HL-60/S4 treated with phorbol 12-myristate 13-acetate at 8.2 ng/mL for 4 days and 3 days (cell line): ENCODE measurements at regions not wholly inside any gene's neighbourhood (a gene's known extent, or its start where the extent isn't known, plus 50 kb on each side); places are given as distances from the start of the nearest gene placed in this dataset.
"Not testable (repeated sequence)": the region's sequence is repeated elsewhere in the genome, so short reads cannot be mapped to it uniquely, and the experiment has no call there.

ENCODE experiments used
- in situ Hi-C: fragments of 300-500 bp; cut with MboI; formaldehyde crosslinking; loops from 2 replicates; pipeline ENCODE4 v1.15.0; 2022; ENCODE audit warnings: low sequenced_read_pairs

DNA sequence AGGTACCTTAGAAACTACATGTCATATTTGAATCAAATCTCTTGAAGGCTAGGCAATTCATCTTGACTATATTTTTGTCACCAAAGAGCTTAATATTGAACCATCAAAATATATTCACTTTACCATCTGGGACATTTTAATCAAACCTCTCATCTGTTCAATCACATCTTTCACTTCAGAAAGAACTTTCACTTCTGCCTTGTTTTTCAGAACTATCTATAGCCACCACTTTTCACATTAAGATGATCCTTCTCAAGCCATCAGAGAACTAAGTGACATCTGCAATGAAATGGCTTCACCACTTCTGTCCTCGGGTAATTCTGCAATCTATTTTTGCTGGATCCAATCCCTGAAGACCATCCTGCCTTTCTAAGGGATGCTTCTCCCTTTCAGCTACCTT is 57.8 kb downstream of the OR2B2 start:
- in situ Hi-C loops = loop anchor here (25.0 kb wide), 1 partner anchor 1667 kb away; a partner anchor contains a TSS

DNA sequence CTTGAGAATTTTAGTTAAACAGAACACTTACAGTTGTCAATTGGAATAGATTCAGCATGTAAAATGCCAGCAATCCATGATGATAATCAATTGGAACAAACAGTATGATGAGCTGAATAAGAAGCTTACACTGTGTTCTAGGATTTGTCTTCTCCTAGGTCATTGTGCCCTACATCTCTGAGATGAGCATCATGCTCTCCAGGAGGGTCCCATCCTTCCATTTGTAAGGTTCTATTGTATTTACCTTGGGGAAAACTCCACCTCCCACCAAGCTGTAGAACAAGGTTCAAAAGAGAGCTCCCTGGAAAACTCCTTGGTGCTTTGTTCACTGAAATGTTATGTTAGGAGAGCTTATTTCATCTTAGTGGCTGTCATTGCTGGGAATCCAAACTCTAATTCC is 60.8 kb downstream of the OR2B2 start:
- in situ Hi-C loops = loop anchor here (25.0 kb wide), 1 partner anchor 1664 kb away; a partner anchor contains a TSS

DNA sequence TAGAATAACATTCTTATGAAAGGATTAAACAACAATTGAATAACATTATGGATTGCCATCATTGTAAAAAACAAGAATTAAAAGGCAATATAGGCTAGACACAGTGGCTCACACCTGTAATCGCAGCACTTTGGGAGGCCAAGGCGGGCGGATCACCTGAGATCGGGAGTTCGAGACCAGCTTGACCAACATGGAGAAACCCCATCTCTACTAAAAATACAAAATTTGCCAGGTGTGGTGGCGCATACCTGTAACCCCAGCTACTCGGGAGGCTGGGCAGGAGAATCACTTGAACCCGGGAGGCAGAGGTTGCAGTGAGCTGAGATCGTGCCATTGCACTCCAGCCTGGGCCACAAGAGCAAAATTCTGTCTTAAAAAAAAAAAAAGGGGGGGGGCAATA is 63.2 kb downstream of the OR2B2 start:
- in situ Hi-C loops = not testable (repeated sequence)

DNA sequence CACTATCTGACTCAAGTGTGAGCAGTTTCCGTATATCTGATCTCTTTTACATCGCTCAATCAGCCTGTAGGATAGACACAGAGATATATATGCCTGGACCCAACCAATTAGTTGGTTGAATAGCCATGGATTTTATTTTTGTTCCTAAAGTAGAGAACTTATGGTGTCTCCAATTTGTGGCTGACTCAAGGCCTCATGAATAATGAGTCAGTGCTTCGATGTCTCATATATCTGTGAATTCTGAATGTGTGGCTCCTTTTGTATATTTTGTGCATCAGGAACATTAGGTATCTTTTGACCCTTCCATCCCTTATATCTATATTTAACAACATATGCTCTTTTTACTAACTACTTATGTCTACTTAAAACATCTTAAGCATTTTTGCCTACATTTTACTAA is 64.5 kb downstream of the OR2B2 start:
- in situ Hi-C loops = no loop called here

DNA sequence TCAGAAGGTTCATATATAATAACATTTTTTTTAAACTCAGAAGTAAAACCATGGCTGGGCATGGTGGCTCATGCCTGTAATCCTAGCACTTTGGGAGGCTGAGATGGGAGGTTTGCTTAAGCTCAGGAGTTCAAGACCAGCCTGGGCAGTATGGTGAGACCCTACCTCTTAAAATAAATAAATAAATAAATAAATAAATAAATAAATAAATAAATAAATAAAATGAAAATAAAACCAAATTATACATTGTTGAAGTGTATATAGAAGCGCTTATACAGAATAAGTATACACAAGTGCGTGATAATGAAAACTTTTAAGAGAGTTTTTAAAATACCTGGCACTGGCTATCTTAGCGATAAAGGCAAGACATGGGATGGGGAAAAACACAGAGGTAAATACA is 71.6 kb downstream of the OR2B2 start:
- in situ Hi-C loops = no loop called here

DNA sequence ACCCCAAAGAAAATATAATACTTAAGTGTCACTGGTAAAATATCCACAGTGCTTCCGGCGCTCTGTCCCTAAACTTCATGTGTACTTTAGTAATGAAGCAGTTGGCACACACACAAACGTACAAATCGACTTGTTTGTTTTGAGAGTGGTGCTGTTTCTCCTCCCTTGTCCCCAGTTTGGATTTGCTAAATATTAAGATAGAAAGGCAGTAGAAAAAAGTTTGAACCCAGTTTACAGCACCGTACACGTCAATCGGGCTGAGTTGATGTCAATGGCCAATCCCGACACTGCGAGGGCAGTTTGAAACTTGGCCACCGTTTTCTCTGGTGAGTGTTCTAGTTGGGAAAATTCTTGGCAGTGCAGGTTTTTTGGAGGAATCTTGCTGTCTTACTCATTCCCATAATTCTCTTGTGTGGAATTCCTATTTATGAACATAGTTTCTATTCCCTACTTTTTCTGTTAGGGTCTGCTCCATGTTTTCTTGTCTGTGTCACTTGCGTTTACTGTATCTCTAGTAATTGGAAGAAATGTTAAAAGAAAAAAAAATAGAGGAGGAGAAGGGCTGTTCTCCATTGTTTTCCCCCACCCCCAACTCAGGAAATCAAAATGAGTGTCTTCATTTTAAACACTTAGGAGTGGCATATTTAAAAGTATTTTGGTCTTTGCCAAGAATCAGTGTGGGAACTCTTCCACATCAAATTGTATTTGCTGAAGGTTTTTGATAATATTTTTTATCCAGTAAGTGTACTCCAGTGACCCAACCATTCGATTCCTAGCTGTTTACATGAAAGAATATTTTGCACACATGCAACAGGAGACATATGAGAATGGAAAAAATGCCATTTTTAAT is 72.3 kb downstream of the OR2B2 start:
- in situ Hi-C loops = no loop called here

DNA sequence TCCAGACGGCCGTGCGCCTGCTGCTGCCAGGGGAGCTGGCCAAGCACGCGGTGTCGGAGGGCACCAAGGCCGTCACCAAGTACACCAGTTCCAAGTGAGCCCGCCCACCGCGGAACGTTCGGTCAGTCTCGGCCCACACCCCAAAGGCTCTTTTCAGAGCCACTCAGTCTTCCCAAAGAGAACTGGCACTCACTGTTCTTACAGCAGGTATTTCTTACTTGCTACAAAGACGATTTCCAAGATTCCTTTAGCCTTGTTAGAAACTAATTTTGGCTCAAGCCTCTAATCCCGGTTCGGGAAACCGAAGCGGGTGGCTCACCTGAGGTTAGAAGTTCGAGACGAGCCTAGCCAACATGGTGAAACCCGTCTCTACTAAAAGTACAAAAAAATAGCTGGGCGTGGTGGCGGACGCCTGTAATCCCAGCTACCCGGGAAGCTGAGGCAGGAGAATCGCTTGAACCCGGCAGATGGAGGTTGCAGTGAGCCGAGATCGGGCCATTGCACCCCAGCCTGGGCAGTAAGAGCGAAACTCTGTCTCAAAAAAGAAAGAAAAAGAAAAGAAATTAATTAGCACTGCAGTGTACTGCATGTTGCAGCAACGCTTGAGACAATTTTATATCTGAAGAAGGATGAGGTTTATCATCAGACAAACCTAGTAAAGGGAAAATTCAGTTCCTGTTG is 73.1 kb downstream of the OR2B2 start:
- in situ Hi-C loops = no loop called here

DNA sequence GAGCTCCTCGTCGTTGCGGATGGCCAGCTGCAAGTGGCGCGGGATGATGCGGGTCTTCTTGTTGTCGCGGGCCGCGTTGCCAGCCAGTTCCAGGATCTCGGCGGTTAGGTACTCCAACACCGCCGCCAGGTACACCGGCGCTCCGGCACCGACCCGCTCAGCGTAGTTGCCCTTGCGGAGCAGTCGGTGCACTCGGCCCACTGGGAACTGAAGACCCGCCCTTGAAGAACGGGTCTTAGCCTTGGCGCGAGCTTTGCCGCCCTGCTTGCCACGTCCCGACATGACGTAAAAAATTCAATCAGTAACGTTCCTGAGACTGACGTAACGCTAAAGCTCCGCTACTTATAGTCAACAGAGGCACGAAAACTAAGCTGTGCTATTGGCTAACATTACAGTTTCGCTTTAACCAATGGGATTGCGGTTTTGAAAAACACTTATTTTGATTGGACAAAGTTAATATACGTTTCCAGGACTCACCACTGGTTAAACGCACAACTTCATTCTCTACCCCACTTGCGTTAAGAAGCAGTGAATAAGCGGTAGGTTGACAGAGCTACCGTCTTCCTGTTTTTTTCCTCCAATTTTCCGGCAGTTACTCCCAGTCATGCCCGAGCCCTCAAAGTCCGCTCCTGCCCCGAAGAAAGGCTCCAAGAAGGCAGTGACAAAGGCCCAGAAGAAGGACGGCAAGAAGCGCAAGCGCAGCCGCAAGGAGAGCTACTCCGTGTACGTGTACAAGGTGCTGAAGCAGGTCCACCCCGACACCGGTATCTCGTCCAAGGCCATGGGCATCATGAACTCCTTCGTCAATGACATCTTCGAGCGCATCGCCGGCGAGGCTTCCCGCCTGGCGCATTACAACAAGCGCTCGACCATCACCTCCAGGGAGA is 73.9 kb downstream of the OR2B2 start:
- in situ Hi-C loops = no loop called here

DNA sequence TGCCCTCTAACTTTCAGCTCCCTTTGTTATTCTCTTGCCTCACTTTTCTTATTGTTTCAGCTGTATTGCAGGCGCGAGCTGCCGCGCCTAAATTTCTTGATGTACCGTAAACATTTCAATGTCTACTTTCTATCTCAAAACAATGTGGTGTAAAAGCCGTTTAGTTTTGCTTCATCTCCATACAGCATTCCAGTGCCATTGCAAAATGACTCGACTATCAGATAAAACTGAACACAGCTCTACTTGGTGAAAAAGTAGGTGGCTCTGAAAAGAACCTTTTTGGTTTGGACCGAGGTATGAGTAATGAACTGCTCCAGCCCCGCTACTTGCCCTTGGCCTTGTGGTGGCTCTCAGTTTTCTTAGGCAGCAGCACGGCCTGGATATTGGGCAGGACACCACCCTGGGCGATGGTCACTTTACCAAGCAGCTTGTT is 74.6 kb downstream of the OR2B2 start:
- in situ Hi-C loops = no loop called here

DNA sequence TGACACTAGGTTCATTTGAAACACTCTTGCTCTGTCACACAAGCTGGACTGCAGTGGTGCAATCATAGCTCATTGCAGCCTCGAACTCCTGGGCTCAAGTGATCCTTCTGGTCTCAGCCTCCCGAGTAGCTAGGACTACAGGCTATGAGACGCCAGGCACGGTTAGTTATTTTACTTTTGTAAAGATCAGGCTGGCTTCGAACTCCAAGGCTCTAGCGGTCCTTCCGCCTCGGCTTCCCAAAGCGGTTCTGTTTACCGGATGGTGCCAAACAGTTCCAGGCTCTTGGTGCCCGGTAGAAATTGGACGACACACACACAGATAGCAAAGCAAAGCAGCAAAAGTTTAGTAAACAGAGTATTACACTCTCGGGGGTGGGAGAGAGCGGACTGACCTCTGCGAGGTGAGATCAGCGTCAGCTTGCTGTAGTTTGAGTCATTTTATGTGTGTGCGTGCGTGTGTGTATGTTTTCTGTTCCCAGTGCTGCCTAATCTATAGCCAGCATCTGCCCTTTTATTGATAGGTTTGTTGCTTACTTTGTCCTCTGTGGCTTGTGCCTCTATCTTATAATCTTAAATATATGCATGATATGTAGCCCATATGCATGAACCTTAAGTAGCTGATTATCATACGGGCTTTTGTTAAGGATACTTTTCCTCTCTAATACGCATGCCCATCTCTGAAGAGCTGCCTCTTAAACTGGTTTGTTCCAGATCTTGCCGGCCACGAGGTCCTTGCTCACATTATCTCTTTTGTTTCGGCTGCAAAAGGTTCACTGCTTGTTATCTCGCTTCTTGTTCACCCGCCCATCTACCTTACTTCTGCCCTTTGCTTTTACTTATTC is 75.2 kb downstream of the OR2B2 start:
- in situ Hi-C loops = no loop called here

DNA sequence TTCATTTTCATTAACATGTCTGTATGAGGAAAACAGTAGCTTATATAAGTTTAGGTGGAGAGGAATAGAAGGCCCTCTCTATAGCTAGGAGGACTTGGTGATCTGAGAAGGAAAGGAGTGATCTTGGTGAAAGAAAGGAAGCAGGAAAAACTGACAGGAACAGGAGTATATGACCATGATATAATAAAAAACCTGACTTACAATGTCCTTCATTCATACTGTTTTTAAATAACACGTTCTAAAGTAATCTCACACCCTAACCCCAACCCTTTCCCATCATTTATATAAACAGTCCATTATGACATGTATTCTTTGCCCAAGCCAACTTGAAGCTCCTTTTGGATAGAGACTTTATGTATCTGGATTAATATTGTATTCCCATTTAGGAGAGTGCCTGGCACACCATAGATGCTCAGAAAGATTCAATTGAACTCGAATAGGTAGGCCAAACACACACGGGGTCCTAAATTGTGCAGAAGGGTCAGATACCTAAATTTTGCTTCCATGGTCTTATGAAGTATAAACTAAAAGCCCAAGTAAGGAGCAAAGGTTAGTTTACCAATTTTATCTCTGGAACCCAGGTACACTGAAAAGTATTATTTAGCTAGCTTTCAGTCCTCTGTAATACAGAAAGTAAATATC is 75.9 kb downstream of the OR2B2 start:
- in situ Hi-C loops = no loop called here

DNA sequence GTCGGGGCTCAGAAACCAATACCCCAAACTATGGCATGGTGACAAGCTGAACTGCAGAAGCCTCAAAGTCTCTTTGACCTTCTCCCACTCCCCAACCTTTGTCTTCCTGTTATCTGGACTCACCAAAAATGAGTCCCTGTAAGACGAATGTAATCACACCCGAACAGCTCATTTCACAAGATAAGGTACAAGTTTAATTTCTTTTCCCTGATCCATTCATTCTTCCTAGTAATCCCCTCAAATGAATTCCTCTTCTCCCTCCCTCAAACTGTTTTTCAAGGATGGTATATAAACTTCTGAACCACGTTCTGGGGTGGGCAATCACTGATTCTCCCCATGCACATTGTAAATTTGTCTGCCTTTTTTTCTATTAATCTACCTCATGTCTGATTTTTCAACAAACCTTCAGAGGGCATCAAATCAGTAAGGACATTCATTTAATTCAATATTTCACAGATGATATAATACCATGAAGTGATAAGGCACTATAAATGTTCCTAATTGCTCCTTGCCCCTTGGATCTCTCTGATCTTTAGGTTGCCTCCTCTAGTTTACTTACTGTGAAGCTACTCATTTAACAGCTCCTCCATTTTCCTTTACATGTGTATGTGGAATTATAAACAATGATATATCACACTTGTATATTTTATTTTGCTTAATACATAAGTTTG is 77.2 kb downstream of the OR2B2 start:
- in situ Hi-C loops = loop anchor here (5.0 kb wide), 1 partner anchor 57 kb away; a partner anchor contains a TSS

DNA sequence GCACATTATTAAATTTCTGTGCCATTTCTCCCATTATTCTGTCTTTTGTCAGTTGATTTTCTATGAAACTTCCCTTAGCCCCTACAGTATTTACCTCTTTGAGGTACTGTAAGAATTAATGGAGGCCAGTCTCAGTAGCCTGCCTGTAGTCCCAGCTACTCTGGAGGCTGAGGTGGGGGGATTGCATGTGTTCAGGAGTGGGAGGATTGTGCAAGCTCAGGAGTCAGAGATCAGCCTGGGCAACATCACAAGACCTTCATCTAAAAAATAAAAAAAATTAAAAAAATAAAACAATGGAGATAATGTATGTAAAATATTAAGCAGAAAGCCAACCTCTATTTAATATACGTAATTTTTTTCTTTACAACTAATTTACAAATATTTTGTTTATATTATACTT is 77.8 kb downstream of the OR2B2 start:
- in situ Hi-C loops = loop anchor here (5.0 kb wide), 1 partner anchor 58 kb away; a partner anchor contains a TSS

DNA sequence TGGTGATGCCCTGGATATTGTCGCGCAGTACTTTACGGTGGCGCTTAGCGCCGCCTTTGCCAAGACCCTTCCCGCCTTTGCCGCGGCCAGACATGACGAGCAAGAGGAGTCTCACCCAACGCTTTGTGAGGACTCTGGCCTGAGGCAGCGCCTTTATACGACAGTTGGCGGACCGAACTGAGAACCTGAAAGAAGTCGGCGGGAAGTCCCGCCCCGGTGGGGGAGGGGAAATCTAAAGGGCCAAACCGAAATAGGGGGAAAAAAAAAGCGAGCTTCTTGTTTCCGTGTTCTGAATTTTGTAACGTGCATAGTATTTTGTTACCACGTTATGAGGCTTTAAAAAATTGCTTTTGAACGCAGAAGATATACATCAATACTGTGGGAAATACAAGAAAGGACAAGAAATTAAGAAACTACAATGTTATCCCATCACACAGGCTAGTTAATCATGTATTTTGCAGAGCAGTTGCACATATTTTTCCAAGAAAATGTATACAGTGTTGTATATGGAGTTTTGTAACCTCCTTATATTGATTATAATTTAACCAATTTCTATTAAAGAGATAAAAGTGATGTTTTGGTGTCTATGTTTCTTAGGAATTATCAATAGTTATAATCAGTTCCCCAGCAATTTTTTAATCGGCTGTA is 80.6 kb downstream of the OR2B2 start:
- in situ Hi-C loops = loop anchor here (5.0 kb wide), 1 partner anchor 61 kb away; a partner anchor contains a TSS

DNA sequence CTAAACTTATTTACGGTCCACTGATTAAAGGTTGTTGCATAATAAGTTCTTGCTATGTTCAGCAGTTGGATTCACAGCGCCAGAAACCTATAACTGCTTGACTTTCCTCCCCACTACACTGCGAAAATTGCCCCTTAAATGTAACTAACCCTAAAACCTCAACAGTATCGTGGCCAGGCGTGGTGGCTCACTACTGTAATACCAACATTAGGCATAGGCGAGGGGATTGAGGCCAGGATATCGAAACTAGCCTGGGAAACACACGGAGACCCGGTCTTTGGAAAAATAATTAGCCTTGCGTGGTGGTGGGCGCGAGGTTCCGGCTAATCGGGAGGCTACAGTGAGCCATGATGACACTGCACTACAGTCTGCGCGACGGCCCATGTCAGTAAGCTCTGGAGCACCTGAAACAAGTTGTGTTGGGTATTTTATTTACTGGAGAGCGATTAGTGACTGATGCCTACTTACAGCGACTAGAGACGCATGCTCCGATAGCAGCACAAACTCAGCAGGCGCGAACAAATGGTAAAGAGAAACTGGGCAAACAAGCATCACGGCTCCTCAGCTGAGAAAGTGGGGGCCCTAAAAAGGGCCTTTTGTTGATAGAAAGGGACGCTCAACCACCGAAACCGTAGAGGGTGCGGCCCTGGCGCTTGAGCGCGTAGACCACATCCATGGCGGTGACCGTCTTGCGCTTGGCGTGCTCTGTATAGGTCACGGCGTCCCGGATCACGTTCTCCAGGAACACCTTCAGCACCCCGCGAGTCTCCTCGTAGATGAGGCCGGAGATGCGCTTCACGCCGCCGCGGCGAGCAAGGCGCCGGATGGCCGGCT is 81.4 kb downstream of the OR2B2 start:
- in situ Hi-C loops = loop anchor here (5.0 kb wide), 1 partner anchor 61 kb away; a partner anchor contains a TSS

DNA sequence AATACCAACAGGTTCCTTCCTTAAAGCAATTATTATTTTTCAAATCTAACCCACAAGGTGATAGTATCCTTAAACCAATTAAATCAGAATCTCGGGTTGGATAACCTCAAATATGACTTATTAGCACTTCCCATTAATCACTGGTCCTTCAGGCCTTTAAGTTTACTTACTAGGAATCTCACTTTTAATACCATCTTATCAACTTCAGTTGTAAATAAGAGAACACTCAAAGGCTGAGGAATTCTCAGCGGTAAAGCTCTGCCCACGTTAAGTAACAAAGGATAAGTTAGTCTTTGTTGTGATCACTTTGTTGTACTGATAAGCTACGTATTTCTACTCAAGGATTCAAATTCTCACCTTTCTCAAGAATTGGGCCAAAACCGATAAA is 82.0 kb downstream of the OR2B2 start:
- in situ Hi-C loops = loop anchor here (5.0 kb wide), 1 partner anchor 62 kb away; a partner anchor contains a TSS

DNA sequence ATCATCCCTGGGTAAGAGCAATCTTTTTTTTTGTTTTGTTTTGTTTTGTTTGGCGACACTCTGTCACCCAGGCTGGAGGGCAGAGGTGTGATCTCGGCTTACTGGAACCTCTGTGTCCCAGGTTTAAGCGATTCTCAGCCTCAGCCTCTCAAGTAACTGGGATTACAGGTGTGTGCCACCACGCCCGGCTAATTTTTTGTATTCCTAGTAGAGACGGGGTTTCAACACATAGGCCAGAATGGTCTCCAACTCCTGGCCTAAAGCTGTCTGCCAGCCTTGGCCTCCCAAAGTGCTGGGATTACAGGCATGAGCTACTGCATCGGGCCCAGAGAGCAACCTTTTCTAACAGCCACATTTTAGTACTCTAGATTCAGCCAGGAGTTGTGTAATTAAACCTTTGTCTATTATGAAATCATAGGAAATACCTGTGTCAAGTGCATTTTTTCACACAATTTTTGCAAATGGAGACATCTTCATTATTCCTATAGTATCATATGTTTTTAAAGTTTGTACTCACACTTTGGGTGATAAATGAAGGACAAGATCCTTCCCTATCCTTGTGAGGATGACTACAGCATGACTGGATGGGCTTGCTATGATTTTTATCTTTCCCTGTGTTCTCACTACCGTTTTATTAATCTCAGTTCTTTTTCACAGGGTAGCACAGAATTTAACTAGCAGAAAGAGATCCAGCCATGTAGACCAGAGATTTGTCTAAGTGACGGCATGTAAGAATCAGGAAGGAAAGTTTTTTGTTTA is 82.6 kb downstream of the OR2B2 start:
- in situ Hi-C loops = loop anchor here (5.0 kb wide), 1 partner anchor 63 kb away; a partner anchor contains a TSS
